Esophagus squamous epithelium (tissue), 5 donors: ENCODE measurements at regions not wholly inside any gene's neighbourhood (a gene's known extent, or its start where the extent isn't known, plus 50 kb on each side); places are given as distances from the start of the nearest gene placed in this dataset.

Experiments
- DNase-seq: peaks from one replicate; lab custom pipeline; 2025; lab: John Stamatoyannopoulos, UW
- H3K27ac ChIP-seq, 4 donors: fragments of 200-600 bp; sonication (generic); one replicate each; pipeline ENCODE4 v1.5.1; 2016 to 2019; ENCODE audit warnings: mild to moderate bottlenecking in 1 of 4
- H3K27me3 ChIP-seq, 4 donors: fragments of 200-600 bp; sonication (generic); 1 replicate in 3 of 4; 2 replicates in 1 of 4; pipeline versions ENCODE4 v1.5.1 to v1.6.0; 2017 to 2021; ENCODE audit warnings: antibody characterized with exemption in 1 of 4
- H3K36me3 ChIP-seq, 3 donors: fragments of 200-600 bp; sonication (generic); one replicate each; pipeline ENCODE4 v1.5.1; 2016 to 2019
- H3K4me1 ChIP-seq, 3 donors: fragments of 200-600 bp; sonication (generic); one replicate each; pipeline ENCODE4 v1.5.1; 2017 to 2019
- H3K4me3 ChIP-seq, 4 donors: fragments of 200-600 bp; sonication (generic); 1 replicate in 3 of 4; 2 replicates in 1 of 4; pipeline ENCODE4 v1.5.1; 2016 to 2019; ENCODE audit warnings: mild to moderate bottlenecking in 2 of 4, moderate library complexity in 1 of 4
- H3K9me3 ChIP-seq, 3 donors: fragments of 200-600 bp; sonication (generic); one replicate each; pipeline ENCODE4 v1.5.1; 2016 to 2019
- CTCF ChIP-seq, 6 experiments: fragments of 450-650 bp in 4 of 6; fragments of 200-600 bp in 2 of 6; sonication (generic) in 2 of 6; IDR thresholded peaks; one replicate each; pipeline ENCODE4 v1.5.1; 2016 to 2019; ENCODE audit warnings: antibody characterized with exemption in 6 of 6, mild to moderate bottlenecking in 4 of 6, moderate library complexity in 4 of 6
- POLR2A ChIP-seq, 4 donors: fragments of 450-650 bp; IDR thresholded peaks; one replicate each; pipeline ENCODE4 v1.6.1; 2017; ENCODE audit warnings: antibody characterized with exemption in 4 of 4, mild to moderate bottlenecking in 4 of 4, moderate library complexity in 3 of 4
- WGBS, 2 donors: methylation state at CpG; one replicate each; pipeline ENCODE4 v1.1.5; 2018; 5-methylcytosine and 5-hydroxymethylcytosine counted together
- intact Hi-C: fragments of 100-400 bp; cut with DNase I; formaldehyde crosslinking; loops from one replicate; pipeline ENCODE4 v1.15.0; 2022
- donor health status: DM: yes; HTN: yes; CAD: no.

DNA sequence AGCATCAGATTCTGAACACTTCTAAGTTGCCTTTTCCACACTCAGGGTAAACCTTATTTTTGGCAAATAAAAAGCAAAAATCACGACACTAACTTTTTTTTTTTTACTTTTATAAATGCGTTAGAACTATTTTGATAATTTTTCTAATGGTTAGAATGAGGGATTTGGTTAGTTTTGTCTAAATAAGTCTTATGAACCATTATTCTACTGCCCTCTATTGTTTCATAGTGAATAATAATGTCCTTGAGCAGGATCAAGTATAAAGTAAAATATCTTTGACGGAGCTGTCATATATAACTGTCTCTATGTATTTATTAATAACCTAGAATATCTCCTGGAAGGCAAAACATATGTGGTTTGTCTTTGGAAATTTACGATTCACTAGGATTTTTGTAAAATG is 631.8 kb downstream of the GABRG2 start:
- Histone ChIP-seq H3K27me3 (no peaks in the 10 kb centered on the region), H3K4me3 (no peak overlapping the region), H3K36me3 (no peaks in the 10 kb centered on the region), H3K4me1 (no peaks in the 10 kb centered on the region), H3K27ac (no peak overlapping the region), H3K9me3 (no peaks in the 10 kb centered on the region)
- TF ChIP-seq POLR2A (IDR thresholded peaks at IDR 0.05), result no peak
- no peak for TF ChIP-seq CTCF (IDR thresholded peaks at IDR 0.05)
- 61 to 67% methylated on average over 4 of the region's 4 CpGs for WGBS, 2 donors
- DNase-seq, result no peak
- intact Hi-C loops, result no loop called here

- intact Hi-C loops, result no loop called here
- Histone ChIP-seq H3K27me3 (no peaks in the 10 kb centered on the region), H3K4me3 (no peak overlapping the region), H3K36me3 (no peaks in the 10 kb centered on the region), H3K27ac (no peak overlapping the region), H3K9me3 (no peaks in the 10 kb centered on the region), H3K4me1 (no peaks in the 10 kb centered on the region)
- WGBS, 2 donors, result 59 to 70% methylated on average over 2 of the region's 2 CpGs
- no peak for TF ChIP-seq CTCF (IDR thresholded peaks at IDR 0.05)
- no peak for TF ChIP-seq POLR2A (IDR thresholded peaks at IDR 0.05)
- no peak for DNase-seq
Observed at GRCh38 chr5:162703914-162704313, 636.3 kb downstream of the GABRG2 start.

- intact Hi-C loops, result no loop called here
- Histone ChIP-seq H3K4me1 (no peaks in the 10 kb centered on the region), H3K27me3 (no peaks in the 10 kb centered on the region), H3K4me3 (no peak overlapping the region), H3K27ac (no peak overlapping the region), H3K36me3 (no peaks in the 10 kb centered on the region), H3K9me3 (peaks cover 0 to 12% (median 0%) of the 10 kb centered on the region in 3 donors)
- whole genome bisulfite sequencing, 2 donors, result 63 to 66% methylated on average over 4 of the region's 4 CpGs
- TF ChIP-seq CTCF (IDR thresholded peaks at IDR 0.05) (no peak), POLR2A (IDR thresholded peaks at IDR 0.05) (no peak)
- no peak for DNase-seq
Observed at GRCh38 chr5:162711244-162711643, 643.7 kb downstream of the GABRG2 start.

DNA sequence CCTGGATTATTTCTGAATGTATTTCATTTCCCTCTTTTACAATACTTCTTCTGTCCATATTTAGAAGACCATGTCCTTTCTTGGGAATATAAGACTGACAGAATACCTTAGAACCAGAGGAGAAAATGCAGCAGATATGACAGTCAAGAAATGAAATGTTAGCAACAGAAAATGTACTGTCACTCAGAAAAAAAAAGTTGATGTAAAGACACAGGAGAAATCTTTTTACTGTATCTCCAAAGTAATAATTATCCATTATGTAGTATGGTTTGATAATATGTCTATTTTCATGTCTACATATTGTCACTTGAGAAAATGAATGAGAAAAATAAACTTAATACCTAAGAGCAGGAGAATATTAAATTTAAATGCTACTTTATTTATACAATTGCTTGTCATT is 652.1 kb downstream of the GABRG2 start:
- H3K9me3 ChIP-seq, result peaks cover 0 to 24% (median 0%) of the 10 kb centered on the region in 3 donors
- intact Hi-C loops, result no loop called here
- TF ChIP-seq CTCF (IDR thresholded peaks at IDR 0.05) (no peak), POLR2A (IDR thresholded peaks at IDR 0.05) (no peak)
- no peak overlapping the region for H3K4me3 ChIP-seq
- no peak overlapping the region for H3K27ac ChIP-seq
- no peaks in the 10 kb centered on the region for H3K36me3 ChIP-seq
- no peaks in the 10 kb centered on the region for H3K4me1 ChIP-seq
- H3K27me3 ChIP-seq, result no peaks in the 10 kb centered on the region
- no peak for DNase-seq

DNA sequence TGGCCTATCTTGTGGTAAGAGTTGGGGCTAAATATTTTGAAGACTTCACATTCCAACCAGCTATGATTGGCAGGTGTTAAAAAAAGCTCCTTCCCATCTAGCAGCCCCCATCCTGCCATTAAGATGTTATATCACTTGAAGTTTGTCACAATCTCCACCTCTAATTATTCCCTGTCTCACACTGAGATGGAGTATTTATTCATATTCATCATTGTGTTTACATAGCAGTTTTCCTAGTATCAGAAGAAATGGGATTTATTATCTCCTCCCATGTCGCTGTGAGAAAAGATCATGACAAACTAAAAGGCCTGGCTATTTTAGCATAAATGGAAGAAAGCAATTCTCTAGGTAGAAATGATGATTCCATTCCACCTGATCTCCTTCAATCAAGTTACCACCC is 653.6 kb downstream of the GABRG2 start:
- WGBS, 2 donors, result 45 to 79% methylated on average over 1 of the region's 1 CpG
- Histone ChIP-seq H3K36me3 (no peaks in the 10 kb centered on the region), H3K27me3 (no peaks in the 10 kb centered on the region), H3K27ac (no peak overlapping the region), H3K4me1 (no peaks in the 10 kb centered on the region), H3K4me3 (no peak overlapping the region), H3K9me3 (peaks cover 0 to 12% (median 0%) of the 10 kb centered on the region in 3 donors)
- no peak for DNase-seq
- TF ChIP-seq POLR2A (IDR thresholded peaks at IDR 0.05) (no peak), CTCF (IDR thresholded peaks at IDR 0.05) (no peak)
- intact Hi-C loops, result no loop called here
